ENCODE measurements at regions not wholly inside any gene's neighbourhood (a gene's known extent, or its start where the extent isn't known, plus 50 kb on each side); places are given as distances from the start of the nearest gene placed in this dataset.
"Not testable (repeated sequence)": the region's sequence is repeated elsewhere in the genome, so short reads cannot be mapped to it uniquely, and the experiment has no call there.

GRCh38 chr4:106594291-106594952 is 225.8 kb upstream of the GIMD1 start:
- no peak for DNase-seq

GRCh38 chr4:106588891-106589290 is 220.3 kb upstream of the GIMD1 start:
- no peak for DNase-seq

GRCh38 chr4:106587558-106587957 is 219.0 kb upstream of the GIMD1 start:
- no peak for DNase-seq

DNA sequence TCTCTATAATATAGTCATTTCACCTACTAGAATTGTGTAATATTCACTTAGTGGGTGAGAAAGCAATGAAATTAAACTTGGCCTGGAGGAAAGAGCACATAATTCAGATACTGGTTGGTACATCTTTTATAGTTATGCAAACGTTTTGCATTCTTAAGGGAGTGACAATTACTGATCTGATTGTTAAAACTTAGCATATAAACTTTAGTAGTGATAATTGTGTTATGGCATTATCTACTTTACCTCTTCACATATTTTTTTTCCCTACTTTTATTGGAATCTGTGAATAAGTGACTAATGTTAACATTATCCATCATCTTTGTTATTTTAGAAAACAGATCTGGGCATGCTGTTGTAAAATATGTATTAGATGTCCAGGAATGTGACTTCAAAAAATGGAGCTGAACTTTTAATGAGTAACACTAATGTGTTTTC is 217.4 kb upstream of the GIMD1 start:
- no peak for DNase-seq

DNA sequence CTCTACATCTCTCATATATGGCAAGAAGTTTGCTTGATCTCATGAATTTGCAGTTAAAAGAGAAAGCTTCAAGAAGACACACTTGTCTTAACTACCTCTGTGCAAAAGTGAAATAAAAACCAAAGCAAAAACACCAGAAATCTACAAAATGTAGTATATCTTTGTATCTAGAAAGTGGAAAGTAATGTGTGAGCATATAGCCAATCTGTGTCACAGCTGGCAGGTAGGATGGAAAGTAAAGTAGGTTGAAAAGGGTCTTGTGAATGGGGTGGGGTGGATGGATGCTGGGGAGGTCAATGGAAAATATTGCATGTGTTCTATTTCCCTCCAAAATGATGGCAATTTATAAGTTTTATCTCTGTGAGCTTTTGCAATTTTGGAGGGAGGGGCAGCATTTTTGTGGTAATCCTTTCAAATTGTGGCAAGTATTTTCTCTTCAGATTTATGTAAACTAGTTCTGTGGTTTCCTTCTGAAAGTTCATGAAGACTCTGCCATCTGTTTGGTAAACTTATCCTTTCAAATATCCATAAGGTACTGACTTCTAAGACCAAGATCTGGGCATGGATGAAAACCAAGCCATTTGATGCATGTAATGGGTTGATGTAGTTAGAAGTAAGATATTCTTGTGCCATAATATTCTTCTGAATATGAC is 215.9 kb upstream of the GIMD1 start:
- no peak for DNase-seq

DNA sequence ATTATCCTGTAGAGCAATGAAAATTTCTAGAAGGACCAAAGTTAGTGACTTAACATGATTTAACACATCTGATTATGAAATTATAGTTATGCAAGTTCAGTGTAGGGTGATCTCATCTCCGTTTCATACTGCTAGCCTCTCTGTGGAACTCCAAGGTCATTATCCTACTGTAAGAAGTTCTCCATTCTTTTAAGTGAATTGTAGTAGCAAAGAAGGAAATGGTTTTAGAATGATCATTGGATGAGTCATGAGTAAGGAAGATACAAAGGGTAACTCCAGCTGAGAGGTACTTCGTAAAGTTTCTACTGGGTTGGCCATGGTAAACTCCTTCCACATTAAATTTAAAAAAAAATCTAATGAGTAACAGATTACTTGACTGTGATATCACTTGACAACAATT is 215.0 kb upstream of the GIMD1 start:
- DNase-seq = no peak

DNA sequence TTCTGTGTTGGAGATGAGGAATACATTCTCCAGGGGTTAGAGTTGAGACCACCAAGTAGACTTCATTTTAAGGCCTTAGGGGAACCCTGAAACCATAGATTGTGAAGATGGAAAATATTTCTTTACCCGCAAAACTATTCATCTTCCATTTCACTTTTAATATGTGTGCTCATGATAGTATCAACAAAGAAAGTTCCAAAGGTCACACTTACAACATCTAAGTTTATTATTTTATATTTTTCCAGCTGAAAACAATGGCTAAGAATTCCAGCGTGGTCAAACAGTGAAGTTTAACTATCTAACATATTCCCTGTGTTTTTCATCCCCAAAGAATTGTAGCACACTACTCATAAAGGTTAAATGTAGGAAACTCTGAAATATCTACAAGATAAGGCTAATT is 214.5 kb upstream of the GIMD1 start:
- no peak for DNase-seq

DNA sequence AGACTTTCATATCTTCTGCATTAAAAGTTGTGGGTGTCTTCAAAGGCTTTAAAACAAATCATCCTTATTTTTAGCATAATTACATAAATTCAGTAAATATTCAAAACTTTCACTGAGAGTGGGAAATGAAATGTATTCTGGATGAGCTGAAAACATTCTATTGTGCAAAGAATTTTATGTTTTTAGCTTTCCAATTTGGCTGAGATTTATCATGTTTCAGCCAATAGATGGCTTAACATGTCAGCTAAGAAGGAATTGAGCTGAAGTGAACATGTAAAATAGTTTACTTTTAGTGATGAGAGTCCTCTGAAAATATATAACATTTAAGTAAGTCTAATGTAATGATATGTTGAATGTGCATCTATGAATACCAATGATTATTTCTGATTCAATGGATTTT is 213.5 kb upstream of the GIMD1 start:
- DNase-seq = no peak

GRCh38 chr4:106579236-106579635 is 210.7 kb upstream of the GIMD1 start:
- no peak for DNase-seq

DNA sequence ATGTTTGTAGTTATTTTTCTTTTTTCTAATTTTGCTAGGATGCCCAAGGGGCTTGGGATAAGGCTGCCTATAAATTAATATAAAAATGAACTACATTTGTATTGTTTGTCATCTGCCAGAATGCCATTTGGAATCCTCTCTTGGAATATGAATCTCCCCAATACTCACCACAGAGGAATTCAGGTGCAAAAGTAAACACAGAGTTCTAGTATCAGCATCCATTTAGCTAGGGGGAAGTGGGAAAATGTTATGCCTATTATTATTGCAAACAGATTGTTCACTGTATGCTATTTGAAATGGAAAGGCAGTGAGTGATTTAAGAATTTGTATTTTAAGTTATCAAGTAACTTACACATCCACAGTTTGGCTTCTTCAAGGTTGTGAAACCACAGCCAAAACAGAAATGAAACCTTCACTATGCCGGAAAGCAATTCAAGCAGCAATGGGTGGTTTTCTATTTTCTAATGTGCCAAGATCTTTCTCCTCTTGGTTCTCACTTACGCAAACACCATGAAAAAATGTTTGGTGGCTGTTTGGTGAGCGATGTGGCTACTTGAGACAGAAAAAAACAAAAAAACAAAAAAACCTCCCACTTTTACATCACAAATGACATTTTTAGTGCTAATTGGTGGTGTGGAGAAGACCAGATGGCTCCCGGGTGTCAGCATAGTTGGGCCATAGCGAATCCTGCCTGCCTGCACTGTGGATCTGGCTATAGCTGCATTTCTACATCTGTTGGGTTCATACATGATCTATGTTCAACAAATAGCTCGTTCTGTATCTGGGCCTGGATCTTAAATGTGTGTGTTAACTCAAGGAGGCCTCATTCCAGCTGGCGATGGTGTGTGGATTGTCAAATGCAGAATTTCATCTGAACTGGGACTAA is 200.8 kb upstream of the GIMD1 start:
- peak; percentile 88 for DNase-seq

GRCh38 chr4:106565727-106566126 is 197.1 kb upstream of the GIMD1 start:
- DNase-seq = no peak

GRCh38 chr4:106563637-106564036 is 195.1 kb upstream of the GIMD1 start:
- not testable (repeated sequence) for DNase-seq

GRCh38 chr4:106551724-106552123 is 183.1 kb upstream of the GIMD1 start:
- no peak for DNase-seq

DNA sequence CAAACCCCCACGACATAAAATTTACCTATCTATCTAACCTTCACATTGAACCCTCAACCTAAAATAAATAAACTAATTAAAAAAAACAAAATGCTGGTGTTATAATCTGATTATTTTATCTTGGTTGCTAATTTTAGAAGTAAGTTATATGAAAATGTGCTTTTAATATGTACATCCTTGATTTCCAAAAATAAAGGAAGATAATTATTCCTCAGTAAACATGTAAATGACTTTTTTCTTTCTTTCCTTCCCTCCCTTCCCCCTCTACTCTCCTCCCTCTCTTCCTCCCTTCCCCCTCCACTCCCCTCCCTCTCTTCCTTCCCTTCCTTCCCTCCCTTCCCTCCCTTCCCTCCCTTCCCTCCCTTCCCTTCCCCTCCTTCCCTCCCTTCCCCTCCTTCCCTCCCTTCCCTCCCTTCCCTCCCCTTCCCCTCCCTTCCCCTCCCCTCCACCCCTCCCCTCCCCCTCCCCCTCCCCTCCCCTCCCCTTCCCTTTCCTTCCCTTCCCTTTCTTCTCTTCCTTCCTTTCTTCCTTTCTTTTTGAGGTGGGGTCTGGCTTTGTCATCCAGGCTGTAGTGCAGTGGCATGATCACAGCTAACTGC is 180.0 kb upstream of the GIMD1 start:
- no peak for DNase-seq

GRCh38 chr4:106546370-106546769 is 177.8 kb upstream of the GIMD1 start:
- DNase-seq = no peak

DNA sequence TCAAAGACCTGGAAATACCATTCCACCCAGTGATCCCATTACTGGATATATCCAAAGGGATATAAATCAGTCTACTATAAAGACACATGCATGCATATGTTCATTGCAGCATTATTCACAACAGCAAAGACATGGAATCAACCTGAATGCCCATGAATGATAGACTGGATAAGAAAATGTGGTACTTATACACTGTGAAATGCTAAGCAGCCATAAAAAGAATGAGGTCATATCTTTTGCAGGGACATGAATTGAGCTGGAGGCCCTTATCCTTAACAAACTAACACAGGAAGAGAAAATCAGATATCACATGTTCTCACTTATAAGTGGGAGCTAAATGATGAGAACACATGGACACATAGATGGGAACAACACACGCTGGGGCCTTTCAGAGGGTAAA is 174.0 kb upstream of the GIMD1 start:
- DNase-seq = not testable (repeated sequence)

DNA sequence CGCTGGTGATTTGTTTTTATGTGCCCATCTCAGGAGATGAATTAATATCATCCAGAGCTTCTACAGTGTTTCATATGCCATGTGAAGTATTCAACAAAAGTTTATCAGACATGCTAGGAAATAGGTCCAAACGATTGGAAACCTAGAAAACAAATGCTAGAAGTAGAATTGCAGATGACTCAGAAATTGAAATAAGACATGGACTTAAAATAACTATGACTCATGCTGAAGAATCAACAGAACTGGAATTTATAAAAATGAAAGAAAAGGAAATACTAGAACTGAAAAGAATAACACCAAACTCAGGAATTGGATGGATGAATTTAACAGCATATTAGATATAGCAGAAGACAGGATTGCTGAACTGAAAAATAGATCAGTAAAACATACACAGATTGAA is 172.7 kb upstream of the GIMD1 start:
- no peak for DNase-seq

GRCh38 chr4:106530821-106531220 is 162.2 kb upstream of the GIMD1 start:
- DNase-seq = peak; percentile 25

- DNase-seq = no peak
Observed at GRCh38 chr4:106530024-106530361, 161.4 kb upstream of the GIMD1 start.

DNA sequence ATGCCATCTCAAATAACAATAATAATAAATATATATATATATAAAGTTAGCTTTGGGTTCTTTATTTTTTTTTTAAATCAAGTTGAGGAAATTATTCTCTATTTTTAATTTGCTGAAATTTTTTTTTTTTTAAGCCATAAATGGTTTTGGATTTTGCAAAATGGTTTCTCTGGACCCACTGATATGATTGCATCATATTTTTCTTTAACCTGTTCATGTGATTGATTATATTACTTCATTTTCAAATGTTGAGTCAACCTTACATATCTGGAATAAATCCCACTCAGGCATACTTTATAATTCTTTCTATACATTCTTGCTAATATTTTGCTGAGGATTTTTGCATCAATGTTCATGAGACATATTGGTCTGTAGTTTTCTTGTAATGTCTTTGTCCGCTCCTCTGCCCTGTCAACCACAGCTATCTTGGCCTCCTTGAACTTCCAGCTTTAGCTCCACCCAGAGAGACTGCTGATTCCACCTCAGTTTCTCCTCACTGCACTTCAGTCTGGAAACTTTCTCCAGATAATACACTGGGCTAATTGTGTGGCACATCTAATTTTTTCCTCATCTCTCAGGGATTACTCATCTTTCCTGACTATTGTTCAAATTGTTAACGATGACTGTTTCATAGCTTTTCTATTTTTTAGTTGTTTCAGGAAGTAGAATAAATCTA is 160.9 kb upstream of the GIMD1 start:
- no peak for DNase-seq

GRCh38 chr4:106527316-106527715 is 158.7 kb upstream of the GIMD1 start:
- no peak for DNase-seq

DNA sequence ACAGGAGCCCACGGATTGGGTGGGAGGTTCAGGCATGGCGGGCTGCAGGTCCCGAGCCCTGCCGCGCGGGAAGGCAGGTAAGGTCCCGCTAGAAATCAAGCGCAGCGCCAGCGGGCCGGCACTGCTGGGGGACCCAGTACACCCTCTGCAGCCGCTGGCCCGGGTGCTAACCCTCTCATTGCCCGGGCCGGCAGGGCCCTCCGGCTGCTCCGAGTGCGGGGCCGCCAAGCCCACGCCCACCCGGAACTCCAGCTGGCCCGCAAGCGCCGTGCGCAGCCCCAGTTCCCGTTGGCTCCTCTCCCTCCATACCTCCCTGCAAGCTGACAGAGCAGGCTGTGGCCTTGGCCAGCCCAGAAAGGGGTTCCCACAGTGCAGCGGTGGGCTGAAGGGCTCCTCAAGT is 156.8 kb upstream of the GIMD1 start:
- not testable (repeated sequence) for DNase-seq

Data from muscle of arm (tissue), 1 donor.